NCI-H748 (cell line): ENCODE measurements at regions not wholly inside any gene's neighbourhood (a gene's known extent, or its start where the extent isn't known, plus 50 kb on each side); places are given as distances from the start of the nearest gene placed in this dataset.

Experiments
- DNase-seq: peaks from one replicate; lab custom pipeline; 2025; ENCODE audit not compliant: unreplicated experiment; lab: John Stamatoyannopoulos, UW

GRCh38 chr12:58453306-58453705 is 467.0 kb downstream of the LRIG3 start:
- no peak for DNase-seq

- DNase-seq: no peak
Observed at GRCh38 chr12:58455136-58455535, 465.2 kb downstream of the LRIG3 start.

- DNase-seq: no peak
Observed at GRCh38 chr12:58458102-58458501, 462.2 kb downstream of the LRIG3 start.

- DNase-seq: no peak
Observed at GRCh38 chr12:58459191-58459590, 461.1 kb downstream of the LRIG3 start.

- DNase-seq: no peak
Observed at GRCh38 chr12:58463051-58463450, 457.3 kb downstream of the LRIG3 start.

- no peak for DNase-seq
Observed at GRCh38 chr12:58465418-58465817, 454.9 kb downstream of the LRIG3 start.

GRCh38 chr12:58470266-58471010 is 449.9 kb downstream of the LRIG3 start:
- DNase-seq: no peak

GRCh38 chr12:58479401-58479800 is 440.9 kb downstream of the LRIG3 start:
- DNase-seq: peak; percentile 12

- no peak for DNase-seq
Observed at GRCh38 chr12:58481811-58482210, 438.5 kb downstream of the LRIG3 start.

- DNase-seq: no peak
Observed at GRCh38 chr12:58487255-58487654, 433.0 kb downstream of the LRIG3 start.

GRCh38 chr12:58487678-58488161 is 432.6 kb downstream of the LRIG3 start:
- DNase-seq: no peak

- DNase-seq: no peak
Observed at GRCh38 chr12:58489394-58489793, 430.9 kb downstream of the LRIG3 start.

GRCh38 chr12:58491306-58491705 is 429.0 kb downstream of the LRIG3 start:
- DNase-seq: no peak

GRCh38 chr12:58496411-58497190 is 423.7 kb downstream of the LRIG3 start:
- no peak for DNase-seq

- DNase-seq: no peak
Observed at GRCh38 chr12:58500399-58500798, 419.9 kb downstream of the LRIG3 start.

- peak; percentile 99 for DNase-seq
Observed at GRCh38 chr12:58502226-58502625, 418.1 kb downstream of the LRIG3 start.

- peak; percentile 59 for DNase-seq
Observed at GRCh38 chr12:58502841-58503240, 417.5 kb downstream of the LRIG3 start.

- DNase-seq: peak; percentile 71
Observed at GRCh38 chr12:58503731-58504130, 416.6 kb downstream of the LRIG3 start.

GRCh38 chr12:58504143-58504938 is 416.0 kb downstream of the LRIG3 start:
- peak; percentile 99 for DNase-seq

- DNase-seq: no peak
Observed at GRCh38 chr12:58509116-58509885, 411.0 kb downstream of the LRIG3 start.
